22Rv1 (cell line): ENCODE measurements at regions not wholly inside any gene's neighbourhood (a gene's known extent, or its start where the extent isn't known, plus 50 kb on each side); places are given as distances from the start of the nearest gene placed in this dataset.

ENCODE experiments used
- CTCF ChIP-seq: fragments of 450-650 bp; IDR thresholded peaks from 2 replicates; pipeline ENCODE4 v1.5.1; 2017; ENCODE audit warnings: mild to moderate bottlenecking
- ZFX ChIP-seq: fragments of 450-650 bp; IDR thresholded peaks from 2 replicates; pipeline ENCODE4 v1.6.1; 2017; ENCODE audit warnings: antibody characterized with exemption, borderline replicate concordance

DNA sequence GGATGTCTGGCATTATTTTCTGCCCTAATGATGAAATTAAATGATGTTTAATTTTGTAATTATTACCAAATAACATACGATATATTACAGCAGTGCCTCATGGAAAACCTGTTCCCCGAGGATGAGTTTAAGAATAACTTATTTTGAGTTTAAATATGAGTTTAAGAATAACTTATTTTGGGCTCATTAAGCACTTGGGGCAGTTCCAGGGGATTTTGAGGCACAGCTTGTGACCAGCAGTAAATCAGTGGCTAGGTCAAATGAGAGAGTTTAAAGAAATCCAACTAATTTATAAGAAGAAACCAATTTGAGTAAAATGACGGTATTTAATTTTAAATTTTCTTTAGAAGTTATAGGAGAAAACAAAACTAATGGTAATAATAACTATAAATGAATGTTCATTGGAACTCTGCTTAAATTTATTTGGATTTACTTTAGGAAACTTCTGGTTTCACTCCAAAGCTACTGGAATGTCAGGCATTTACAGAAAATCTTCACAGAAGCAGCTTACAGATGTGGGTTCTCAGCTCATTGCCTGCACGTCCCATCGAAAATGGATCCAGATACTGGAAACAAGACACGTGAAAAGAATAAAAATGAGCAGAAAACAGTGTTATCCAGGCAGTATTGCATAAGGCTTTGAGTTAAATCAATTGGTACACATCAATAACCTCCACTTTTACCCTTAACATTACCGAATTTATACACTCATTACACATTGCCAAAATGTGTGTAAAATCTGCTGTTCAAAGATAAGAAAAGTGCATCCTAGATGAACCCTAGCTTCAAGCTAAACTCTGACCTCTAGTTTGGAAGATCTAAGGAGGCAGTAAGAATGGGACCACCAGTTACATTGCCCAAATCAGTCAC is 784.5 kb upstream of the IGFBP3 start:
- TF ChIP-seq CTCF (no peak), ZFX (no peak)
